HG03439 (cell line): ENCODE measurements at regions not wholly inside any gene's neighbourhood (a gene's known extent, or its start where the extent isn't known, plus 50 kb on each side); places are given as distances from the start of the nearest gene placed in this dataset.

Experiments used
- ATAC-seq: cut with Tn5 transposase; IDR thresholded peaks from one replicate; pipeline ENCODE4 v1.9.1; 2021; ENCODE audit warnings: mild to moderate bottlenecking, moderate library complexity; ENCODE audit not compliant: unreplicated experiment

- no peak for ATAC-seq
Observed at GRCh38 chr3:109532257-109533216, 195.2 kb upstream of the DPPA4 start.

- no peak for ATAC-seq
Observed at GRCh38 chr3:109545746-109546145, 208.4 kb upstream of the DPPA4 start.

DNA sequence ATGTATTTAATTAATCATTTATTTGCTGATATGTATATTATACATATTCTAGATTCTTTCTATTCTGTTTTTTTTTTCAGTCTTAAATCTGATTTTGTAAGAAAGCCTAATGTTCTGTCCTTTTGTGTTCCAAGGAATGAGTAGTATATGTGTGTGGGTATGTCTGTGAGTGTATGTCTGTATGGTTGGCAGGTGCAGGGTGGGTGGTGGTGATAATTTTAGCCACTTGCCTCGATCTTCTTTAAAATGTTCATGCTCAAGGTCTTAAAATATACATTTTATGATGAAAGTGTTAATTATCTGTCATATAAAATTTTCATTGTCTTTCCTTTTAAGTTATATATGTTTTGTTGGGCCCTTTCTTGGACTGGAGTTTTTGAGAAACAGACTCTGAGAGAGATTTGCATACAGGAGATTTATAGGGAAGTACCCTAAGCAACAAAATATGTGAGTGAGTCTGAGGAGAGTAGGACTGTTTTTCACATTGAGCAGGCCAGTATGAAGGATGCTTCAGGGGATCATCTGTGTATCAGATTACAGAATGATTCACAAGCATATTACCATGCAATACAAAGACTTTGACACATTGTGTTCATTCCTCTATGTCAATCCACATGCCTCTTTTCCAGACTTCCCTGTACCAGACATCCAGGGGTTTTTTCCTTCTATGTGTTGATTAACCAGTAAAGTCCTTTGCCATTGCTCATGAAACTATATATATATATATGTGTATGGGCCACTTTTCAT is 211.0 kb upstream of the DPPA4 start:
- ATAC-seq = no peak

GRCh38 chr3:109553591-109554371 is 216.4 kb upstream of the DPPA4 start:
- no peak for ATAC-seq

- no peak for ATAC-seq
Observed at GRCh38 chr3:109559389-109559788, 222.0 kb upstream of the DPPA4 start.

DNA sequence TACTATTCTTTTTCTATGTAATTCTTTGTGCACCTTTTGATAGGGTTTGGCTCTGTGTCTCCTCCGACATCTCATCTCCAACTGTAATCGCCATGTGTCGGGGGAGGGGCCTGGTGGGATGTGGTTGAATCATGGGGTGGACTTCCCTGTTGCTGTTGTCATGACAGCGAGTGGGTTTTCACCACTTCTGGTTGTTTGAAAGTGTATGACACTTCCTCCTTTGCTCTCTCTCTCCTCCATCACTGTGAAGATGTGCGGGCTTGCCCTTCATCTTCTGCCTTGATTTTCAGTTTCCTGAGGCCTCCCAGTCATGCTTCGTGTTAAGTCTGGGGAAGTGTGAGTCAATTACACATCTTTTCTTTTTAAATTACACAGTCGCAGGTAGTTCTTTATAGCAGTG is 225.8 kb upstream of the DPPA4 start:
- no peak for ATAC-seq

GRCh38 chr3:109569135-109569846 is 231.9 kb upstream of the DPPA4 start:
- no peak for ATAC-seq

- no peak for ATAC-seq
Observed at GRCh38 chr3:109570408-109570807, 233.1 kb upstream of the DPPA4 start.

DNA sequence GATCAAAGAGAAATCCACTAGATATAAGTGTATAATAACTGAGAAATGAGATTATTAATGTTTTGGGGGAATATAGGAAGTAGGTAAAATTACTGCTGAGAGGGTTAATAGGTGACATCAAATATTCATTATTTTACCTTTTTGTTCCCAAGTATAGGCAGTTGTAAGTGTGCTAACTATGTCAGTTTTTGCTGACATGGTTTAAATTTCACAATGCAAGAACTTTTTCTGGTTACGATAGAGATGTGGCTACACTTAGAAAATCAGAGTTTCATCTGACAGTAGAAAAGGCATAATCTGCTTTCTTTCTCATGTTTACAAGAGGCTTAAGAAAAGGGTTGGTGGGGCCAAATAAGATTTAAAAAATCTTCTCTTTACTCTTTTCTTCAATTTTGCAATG is 235.0 kb upstream of the DPPA4 start:
- ATAC-seq = no peak

GRCh38 chr3:109596991-109597390 is 259.6 kb upstream of the DPPA4 start:
- ATAC-seq = no peak

GRCh38 chr3:109597444-109597843 is 260.1 kb upstream of the DPPA4 start:
- no peak for ATAC-seq

DNA sequence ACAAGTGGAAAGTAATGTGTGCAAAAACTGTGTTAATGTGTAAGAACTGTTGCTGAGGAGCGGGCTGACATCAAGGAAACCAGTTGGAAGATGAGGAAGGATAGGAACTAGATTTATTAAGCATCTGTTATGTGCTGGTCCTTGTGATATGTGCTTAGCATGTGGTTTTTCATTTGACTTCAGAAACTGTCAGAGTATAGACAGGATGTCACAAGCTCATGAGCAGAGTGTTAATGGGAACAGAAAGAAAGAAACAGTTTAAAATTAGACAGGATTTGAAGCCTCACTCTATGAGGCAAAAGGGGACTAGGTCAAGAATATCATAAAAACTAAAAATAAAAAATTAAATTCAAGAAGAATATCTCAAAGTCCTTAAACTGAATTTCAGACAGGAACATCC is 270.6 kb upstream of the DPPA4 start:
- ATAC-seq = no peak

DNA sequence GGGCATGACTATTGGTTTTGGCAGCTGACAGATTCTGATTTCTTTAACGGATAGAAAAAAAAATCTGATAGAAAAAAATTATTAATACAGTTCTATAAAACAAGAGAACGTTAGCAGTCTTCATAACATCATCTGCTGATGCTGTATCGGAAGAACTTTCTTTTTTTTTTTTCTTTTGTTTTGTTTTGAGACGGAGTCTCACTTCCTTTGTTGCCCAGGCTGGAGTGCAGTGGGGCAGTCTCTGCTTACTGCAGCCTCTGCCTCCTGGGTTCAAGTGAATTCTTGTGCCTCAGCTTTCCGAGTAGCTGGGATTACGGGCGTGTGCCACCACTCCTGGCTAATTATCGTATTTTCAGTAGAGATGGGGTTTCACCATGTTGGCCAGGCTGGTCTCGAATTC is 271.2 kb upstream of the DPPA4 start:
- ATAC-seq = no peak

- no peak for ATAC-seq
Observed at GRCh38 chr3:109618766-109619378, 281.5 kb upstream of the DPPA4 start.

DNA sequence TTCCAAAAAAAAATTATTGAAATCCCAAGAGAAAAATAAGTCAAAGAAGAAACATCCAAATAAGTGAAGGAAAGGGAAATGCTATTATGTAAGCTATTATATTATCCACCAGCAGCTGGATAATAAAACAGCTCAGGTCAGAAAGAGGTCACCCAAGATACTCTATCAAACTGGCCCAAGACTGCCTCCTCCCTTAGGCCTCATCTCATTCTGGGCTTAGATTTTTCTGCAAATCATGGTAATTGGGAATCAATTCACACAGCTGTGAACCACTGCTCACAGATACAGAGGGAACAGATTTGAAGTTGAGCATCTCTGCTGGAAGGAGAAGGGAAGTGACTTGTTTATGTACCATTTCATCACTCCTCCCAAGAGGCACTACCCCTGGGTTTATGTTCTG is 294.6 kb upstream of the DPPA4 start:
- ATAC-seq = no peak

GRCh38 chr3:109640146-109640652 is 302.9 kb upstream of the DPPA4 start:
- no peak for ATAC-seq

DNA sequence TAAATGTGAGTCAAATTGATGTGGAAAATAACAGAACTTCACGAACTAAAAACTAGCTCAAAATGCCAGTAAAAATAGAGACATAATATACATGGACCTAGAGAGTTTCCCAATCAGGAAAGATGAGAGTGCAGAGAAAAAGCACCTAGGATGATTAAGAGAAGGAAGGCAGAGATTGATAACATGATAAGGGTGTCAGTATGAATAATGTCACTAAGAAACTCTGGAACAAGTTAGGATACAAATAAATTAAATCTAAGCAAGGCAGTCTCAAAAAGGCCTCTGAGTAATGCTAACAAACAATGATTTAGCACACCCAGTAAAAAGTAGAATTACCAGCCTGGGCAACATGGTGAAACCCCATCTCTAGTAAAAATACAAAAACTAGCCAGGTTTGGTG is 304.7 kb upstream of the DPPA4 start:
- no peak for ATAC-seq

DNA sequence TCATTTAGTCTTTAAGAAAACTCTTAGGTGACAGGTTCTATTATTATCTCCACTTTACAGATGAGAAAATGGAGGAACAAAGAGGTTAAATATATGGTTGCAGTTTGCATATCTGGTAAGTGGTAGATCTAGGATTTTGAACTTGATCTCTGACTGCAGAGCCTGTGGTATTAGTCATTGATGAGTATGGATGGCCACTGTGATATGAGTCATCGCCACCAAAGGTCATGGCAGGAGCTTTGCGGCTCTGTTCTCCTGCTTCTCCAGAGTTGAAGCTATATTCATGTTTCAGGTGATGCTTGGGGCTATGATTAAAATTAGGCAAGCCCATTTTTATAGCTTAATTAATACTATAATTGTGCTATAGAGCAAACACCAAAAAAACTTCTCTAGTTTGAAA is 306.2 kb upstream of the DPPA4 start:
- ATAC-seq = no peak

DNA sequence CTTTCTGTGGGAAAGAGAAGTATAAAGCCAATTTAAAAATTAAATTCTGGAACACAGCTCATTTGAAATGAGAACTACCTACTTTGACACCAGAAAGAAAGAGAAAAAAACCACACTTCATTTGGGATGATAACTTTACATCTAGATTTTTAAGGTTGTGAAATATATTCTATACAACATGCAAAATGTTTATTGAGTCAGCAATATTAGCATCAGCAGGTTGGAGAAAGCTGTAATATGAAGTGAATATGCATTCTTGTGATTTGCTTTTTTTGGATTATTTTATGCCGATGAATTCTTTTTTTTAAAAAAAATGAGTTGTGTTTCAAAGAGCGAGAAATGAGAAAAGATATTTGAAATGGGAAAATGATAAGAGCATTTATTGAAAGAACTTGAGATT is 307.0 kb upstream of the DPPA4 start:
- ATAC-seq = no peak

GRCh38 chr3:109644746-109645145 is 307.4 kb upstream of the DPPA4 start:
- no peak for ATAC-seq
